Loucy (cell line): ENCODE measurements at regions not wholly inside any gene's neighbourhood (a gene's known extent, or its start where the extent isn't known, plus 50 kb on each side); places are given as distances from the start of the nearest gene placed in this dataset.

Source experiments
- EZH2phosphoT487 ChIP-seq: fragments of 200-600 bp; IDR thresholded peaks from 2 replicates; pipeline ENCODE4 v1.6.1; 2018; ENCODE audit warnings: antibody characterized with exemption, mild to moderate bottlenecking, moderate library complexity, borderline replicate concordance
- TF ChIP-seq, protein P1 (sequence below): fragments of 200-600 bp; sonication (generic); conservative IDR thresholded peaks from 2 replicates; pipeline ENCODE4 v1.5.1; 2014; ENCODE audit warnings: mild to moderate bottlenecking, antibody characterized with exemption, low read length

- TF ChIP-seq, protein P1, sequence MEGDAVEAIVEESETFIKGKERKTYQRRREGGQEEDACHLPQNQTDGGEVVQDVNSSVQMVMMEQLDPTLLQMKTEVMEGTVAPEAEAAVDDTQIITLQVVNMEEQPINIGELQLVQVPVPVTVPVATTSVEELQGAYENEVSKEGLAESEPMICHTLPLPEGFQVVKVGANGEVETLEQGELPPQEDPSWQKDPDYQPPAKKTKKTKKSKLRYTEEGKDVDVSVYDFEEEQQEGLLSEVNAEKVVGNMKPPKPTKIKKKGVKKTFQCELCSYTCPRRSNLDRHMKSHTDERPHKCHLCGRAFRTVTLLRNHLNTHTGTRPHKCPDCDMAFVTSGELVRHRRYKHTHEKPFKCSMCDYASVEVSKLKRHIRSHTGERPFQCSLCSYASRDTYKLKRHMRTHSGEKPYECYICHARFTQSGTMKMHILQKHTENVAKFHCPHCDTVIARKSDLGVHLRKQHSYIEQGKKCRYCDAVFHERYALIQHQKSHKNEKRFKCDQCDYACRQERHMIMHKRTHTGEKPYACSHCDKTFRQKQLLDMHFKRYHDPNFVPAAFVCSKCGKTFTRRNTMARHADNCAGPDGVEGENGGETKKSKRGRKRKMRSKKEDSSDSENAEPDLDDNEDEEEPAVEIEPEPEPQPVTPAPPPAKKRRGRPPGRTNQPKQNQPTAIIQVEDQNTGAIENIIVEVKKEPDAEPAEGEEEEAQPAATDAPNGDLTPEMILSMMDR = no peak
- no peak for TF ChIP-seq EZH2phosphoT487
Measured at GRCh38 chr11:70700871-70701270, 302.5 kb downstream of the CTTN start.
